NCI-H1092 treated with DMSO at 0.1 percent for 48 hours (cell line): ENCODE measurements at regions not wholly inside any gene's neighbourhood (a gene's known extent, or its start where the extent isn't known, plus 50 kb on each side); places are given as distances from the start of the nearest gene placed in this dataset.
"Not testable (repeated sequence)": the region's sequence is repeated elsewhere in the genome, so short reads cannot be mapped to it uniquely, and the experiment has no call there.

Experiments used
- DNase-seq: peaks from one replicate; lab custom pipeline; 2025; lab: John Stamatoyannopoulos, UW

- DNase-seq: no peak
Measured at GRCh38 chr3:182509844-182510460, 283.4 kb upstream of the ATP11B start.

GRCh38 chr3:182514236-182514964, 278.9 kb upstream of the ATP11B start:
- no peak for DNase-seq

DNA sequence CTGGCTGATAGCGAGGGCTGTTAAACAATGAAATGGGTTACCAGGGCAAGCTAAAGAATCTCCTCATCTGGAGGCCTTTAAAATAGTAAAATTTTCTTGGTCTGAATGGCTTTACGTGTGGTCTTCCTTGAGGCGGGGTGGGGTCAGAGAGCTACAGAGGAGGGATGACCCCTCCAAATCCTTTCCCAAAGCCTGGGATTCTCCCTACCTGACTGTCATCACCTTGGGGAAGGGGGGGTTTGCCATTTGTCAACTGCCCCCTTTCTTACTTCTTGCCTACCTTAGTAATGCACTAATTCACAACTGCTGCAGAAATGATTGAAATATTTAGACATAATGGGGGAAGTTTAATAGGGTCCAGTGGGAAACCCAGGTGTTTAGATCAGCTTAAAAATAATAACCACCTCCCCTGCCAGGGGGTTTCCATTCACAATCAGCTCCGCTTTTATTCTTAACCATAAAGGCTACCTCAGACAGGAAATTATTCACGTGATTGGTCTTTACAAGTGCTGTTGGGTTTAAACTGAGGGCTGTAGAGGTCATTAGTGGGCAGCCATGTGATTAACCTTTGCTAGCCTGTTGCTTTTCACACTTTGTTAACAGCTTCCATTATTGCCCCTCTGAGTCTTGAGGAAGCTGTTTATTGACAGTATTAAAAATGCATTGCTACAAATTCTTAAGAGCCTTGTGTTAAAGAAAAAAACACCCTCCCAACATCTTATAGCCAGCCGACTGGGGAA, 276.5 kb upstream of the ATP11B start:
- DNase-seq: no peak

GRCh38 chr3:182519569-182519968, 273.7 kb upstream of the ATP11B start:
- DNase-seq: no peak

DNA sequence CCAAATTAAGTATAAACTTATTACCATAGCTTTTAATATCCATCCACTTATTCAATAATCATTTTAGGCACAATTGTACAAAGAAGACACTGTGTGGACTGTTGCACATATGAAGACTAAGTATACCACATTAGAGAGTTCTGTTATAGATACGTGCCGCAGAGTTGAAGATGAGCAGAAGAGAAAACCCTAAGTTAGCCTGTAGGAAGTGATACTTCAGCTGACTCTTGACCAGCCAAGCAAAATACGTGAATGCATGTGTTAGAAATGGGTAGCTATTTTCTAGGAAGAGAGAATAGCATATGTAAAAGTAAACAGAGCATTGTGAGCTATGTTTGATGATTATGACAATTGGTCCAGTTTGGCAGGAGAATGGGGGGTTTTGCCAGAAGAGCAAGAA, 272.0 kb upstream of the ATP11B start:
- no peak for DNase-seq

DNA sequence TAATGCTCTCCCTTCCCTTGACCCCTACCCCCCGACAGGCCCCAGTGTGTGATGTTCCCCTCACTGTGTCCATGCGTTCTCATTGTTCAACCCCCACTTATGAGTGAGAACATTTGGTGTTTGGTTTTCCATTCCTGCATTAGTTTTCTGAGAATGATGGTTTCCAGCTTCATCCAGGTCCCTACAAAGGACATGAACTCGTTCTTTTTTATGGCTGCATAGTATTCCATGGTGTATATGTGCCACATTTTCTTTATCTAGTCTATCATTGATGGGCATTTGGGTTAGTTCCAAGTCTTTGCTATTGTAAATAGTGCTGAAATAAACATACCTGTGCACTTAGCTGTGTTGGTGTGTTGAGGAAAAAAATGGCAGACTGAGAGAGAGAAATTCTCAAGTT, 269.9 kb upstream of the ATP11B start:
- not testable (repeated sequence) for DNase-seq

GRCh38 chr3:182523836-182524235, 269.5 kb upstream of the ATP11B start:
- DNase-seq: no peak

DNA sequence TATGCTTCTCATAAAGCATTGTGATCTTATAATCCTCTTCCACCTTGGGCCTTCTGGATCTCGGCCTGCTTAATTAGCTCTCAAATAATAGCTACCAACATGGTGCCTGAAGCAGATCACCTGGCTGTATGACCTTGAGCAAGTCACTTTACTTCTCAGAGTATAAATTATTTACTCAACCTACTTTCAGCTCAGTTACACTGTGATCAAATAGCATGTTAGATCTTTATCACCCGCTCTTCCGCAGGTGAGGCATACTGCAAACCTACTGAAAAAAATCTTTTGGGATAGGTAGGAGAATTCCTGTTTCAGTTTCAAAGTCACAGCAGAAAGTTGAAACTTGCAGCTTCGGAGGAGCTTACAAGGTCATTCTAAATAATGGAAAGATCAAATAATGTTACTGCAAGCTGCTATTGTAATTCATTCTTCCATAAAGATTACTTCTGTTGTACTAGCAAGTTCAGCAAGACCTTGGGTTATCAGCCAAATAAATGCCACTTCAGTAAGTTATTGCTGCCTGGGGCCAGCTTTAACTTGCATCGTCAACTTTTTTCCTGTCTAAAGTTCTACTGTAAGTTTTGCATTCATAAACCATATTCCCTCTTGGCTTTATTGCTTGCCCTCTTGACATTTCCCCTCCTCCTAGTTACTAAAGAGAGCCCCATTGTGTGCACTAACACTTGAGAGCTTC, 268.4 kb upstream of the ATP11B start:
- DNase-seq: no peak

- DNase-seq: no peak
Measured at GRCh38 chr3:182525766-182526374, 267.4 kb upstream of the ATP11B start.

DNA sequence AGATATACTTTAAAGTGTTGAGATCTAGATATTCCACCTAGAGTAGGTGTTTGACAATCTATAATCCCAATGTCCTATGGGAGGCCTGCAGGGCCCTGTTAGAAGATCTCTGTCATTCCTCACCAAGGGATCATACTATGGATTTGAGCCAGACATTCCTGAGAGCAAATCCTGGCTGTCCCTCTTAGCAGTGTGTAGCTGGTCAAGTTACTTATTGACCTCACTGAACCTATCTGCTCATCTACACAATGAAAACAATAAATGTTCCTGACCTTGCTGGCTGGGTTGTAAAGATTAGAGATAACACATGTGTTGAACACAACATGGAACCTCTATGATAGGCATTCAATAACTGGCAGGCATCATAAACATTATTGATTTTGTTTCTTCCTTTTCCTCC, 265.6 kb upstream of the ATP11B start:
- no peak for DNase-seq

DNA sequence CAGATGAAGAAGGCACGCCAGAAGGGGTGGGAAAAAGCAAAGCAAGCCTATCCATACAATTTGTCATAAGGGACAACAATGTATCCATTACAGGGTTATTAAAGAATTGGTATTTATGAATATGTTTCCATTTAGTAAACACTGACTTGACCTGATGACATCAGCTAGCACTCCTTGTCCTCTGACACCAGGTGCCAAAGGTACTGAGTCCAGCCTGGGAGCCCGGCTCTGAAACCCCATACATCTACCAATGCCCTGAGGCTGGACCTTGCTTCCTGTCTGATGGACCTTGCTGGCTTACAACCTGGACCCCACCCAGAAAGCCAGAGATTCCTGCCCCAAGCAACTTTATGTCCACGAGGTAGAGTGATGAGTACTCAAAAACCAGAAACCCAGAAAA, 263.0 kb upstream of the ATP11B start:
- no peak for DNase-seq

DNA sequence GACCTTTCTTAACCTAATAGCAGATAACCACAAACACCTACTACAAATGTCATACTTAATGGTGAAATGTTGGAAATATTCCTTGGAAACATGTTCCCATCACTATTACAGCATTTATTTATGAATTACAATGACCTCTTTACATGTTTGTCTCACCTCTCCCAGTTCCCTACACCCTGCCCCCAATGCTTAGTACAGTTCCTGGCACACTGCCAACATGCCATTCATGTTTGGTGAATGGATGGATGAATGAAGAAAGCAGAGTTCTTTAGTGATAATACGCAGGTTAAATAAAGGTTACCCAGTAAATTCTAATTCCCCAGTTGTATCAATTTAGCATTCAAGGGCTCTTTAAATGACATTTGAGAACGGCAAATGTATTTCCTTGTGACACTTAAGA, 259.9 kb upstream of the ATP11B start:
- DNase-seq: peak; percentile 5

- no peak for DNase-seq
Measured at GRCh38 chr3:182544542-182544941, 248.8 kb upstream of the ATP11B start.

GRCh38 chr3:182562274-182562673, 231.0 kb upstream of the ATP11B start:
- DNase-seq: no peak

GRCh38 chr3:182565916-182566796, 227.1 kb upstream of the ATP11B start:
- DNase-seq: no peak

- no peak for DNase-seq
Measured at GRCh38 chr3:182567700-182568099, 225.6 kb upstream of the ATP11B start.

DNA sequence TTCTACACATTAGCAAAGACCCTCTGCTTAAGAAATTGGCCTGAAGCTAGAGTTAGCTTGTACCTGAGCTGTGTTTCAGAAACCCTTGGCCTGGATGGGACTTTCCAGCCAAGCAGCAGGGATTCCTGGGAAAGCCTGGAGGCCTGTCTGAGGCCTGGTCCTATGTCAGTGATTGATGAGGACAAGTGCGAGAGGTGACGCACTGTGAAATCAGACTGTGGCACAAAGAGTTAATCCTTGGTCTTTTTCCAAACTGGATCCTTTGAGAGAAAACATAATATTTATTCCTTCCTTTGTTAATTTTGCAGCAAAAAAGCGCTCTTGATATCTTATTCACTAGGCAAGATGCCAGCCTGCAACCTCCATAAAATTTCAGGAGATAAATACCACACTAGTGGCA, 225.0 kb upstream of the ATP11B start:
- DNase-seq: no peak

- peak; percentile 5 for DNase-seq
Measured at GRCh38 chr3:182568876-182569275, 224.4 kb upstream of the ATP11B start.

GRCh38 chr3:182570946-182571594, 222.2 kb upstream of the ATP11B start:
- no peak for DNase-seq

GRCh38 chr3:182575941-182576340, 217.4 kb upstream of the ATP11B start:
- DNase-seq: no peak

DNA sequence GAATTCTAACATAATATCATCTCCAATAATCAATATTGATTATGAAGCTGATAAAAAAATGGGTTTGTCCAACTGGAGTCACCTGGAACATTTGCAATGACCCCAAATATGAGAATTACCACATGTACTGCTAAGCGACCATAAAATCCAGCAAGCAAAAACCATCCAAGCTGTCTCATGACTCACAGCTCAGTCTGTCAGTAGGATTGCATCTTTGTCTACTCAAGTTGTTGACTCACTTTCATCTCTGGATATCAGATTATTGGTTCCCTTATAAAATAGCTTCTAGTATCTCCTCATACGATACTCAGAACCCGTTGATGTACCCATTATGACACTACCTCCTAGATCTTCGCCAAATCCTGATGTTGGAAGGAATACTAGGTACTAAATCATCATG, 209.8 kb upstream of the ATP11B start:
- no peak for DNase-seq
